GM21515 (cell line): ENCODE measurements at regions not wholly inside any gene's neighbourhood (a gene's known extent, or its start where the extent isn't known, plus 50 kb on each side); places are given as distances from the start of the nearest gene placed in this dataset.

Experiments
- ATAC-seq: cut with Tn5 transposase; IDR thresholded peaks from one replicate; pipeline ENCODE4 v1.9.1; 2021; ENCODE audit not compliant: unreplicated experiment

DNA sequence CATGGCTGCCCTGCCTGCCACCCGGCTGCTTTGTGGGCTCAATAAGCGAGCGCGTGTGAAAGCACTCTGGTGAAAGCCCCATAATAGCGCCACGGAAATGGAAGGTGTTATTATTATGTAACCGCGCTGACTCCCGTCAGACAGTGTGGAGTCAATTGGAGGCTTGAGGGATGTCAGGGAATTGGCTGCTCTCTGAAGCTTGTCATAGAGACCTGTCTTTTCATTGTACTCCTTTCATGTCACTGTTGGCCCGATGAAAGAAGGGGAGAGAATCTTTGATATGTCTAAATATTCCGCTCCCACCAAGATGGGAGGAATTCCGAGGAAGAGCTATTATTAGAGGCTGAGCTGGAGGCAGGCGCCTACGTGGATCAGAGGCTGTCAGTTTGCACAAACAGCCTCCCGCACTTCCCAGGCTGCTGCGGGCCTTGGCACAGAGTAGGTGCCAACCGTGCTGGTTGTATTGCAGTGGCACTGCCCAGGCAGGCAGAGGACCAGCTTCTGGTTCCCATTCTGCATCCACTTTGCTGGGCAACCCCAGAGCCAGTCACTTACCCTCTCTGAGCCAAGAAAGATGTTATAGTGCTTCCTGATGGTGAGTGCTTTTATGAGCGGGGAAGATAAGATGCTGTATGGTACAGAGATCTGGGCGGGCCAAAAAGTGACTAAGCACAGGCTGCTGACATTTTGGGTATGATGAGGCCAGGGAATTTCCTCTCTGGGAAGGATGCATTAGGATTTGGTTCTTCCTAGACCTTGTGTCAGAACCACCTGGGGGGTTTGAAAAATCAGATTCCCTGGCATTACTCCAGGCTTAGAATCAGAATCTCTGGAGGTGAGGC lies 151.4 kb downstream of the RPS24 start:
- ATAC-seq: no peak

GRCh38 chr10:78185693-78186055 lies 152.0 kb downstream of the RPS24 start:
- no peak for ATAC-seq

DNA sequence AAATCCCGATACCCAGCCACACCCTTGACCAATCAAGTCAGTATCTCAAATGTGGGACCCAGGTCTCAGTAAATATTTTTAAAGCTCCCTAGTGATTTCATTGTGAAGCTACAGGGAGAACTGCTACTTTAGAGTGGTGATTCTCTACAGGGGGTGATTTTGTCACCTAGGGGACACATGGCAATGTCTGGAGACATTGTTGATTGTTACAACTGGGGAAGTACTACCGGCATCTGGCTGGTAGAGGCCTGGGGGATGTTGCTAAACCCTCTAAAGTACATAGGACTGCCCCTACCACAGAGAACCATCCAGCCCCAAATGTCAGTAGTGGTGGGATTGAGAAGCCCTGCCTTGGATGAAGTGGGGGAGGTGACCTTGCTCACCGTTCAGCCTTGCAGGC lies 152.9 kb downstream of the RPS24 start:
- ATAC-seq: no peak

DNA sequence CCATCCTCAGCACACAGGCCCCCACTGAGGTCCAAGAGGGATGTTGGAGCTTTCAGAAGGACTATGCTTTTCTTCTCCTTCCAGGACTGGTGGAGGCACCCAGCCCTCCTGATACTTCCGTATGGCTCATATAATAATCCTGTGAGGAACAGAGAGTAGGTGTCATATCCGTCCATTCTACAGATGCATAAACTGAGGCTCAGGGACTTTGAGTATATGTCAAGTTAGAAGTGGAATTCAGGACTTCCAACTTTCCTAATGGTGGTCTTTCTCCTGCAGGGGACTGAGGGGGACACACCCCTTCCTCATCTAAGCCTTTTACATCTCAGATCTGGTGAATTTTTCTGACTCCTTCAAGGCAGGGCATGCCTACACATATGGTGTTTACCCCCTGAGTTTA lies 153.7 kb downstream of the RPS24 start:
- no peak for ATAC-seq

- no peak for ATAC-seq
Measured at GRCh38 chr10:78188446-78188845, 154.8 kb downstream of the RPS24 start.

- no peak for ATAC-seq
Measured at GRCh38 chr10:78190051-78190825, 156.6 kb downstream of the RPS24 start.

DNA sequence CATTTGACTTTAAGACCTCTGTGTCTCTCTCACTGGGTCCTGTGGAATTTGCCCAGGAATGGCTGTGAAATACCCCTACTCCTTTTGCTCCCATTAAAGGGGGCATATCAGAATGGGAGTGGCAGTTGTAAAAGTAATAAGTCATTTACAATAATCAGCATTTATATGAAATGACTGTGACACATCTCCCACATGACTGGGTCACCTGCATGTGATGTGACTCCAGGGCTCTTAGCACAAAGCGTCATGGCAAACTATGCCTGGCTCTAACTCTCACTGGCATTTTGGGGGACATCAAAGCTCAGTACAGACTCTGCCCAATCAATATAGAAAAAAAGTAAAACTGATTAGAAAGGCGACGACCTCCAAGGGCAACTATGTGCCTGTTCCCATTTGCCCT lies 157.6 kb downstream of the RPS24 start:
- no peak for ATAC-seq

GRCh38 chr10:78193189-78193588 lies 159.5 kb downstream of the RPS24 start:
- no peak for ATAC-seq

- ATAC-seq: no peak
Measured at GRCh38 chr10:78194050-78194449, 160.4 kb downstream of the RPS24 start.

- ATAC-seq: no peak
Measured at GRCh38 chr10:78194539-78195402, 161.1 kb downstream of the RPS24 start.

- no peak for ATAC-seq
Measured at GRCh38 chr10:78196396-78196795, 162.7 kb downstream of the RPS24 start.

- no peak for ATAC-seq
Measured at GRCh38 chr10:78196964-78197363, 163.3 kb downstream of the RPS24 start.

DNA sequence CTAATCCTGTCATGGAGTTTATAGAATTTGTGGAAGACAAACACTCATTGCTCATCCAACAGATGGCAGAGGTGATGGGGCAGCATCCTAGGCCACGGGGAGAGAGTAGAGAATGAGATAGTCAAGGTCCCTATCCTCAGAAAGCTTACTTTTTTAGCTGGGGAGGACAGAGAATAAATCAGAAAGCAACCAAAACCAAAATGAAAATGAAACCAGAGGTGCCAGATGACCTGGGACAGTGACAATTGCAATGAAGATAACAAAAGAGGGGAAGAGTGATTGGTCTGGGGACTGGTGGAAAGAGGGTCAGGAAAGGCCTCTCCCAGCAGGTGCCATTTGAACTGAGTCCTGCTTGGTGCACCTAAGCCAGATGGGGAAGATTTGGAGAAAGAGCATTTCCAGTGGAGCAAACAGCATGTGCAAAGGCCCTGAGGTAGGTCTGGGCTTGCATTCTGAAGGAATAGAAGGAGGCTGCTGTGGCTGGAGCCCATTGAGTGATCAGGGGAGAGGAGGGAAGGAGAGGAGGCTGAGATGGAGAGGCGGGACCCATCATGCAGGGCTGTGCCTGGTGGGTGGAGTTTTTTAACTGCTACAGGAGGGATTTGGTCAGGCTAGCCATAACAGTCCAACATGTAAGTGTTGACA lies 164.1 kb downstream of the RPS24 start:
- no peak for ATAC-seq

- ATAC-seq: no peak
Measured at GRCh38 chr10:78199005-78199725, 165.5 kb downstream of the RPS24 start.

- ATAC-seq: no peak
Measured at GRCh38 chr10:78199759-78200158, 166.1 kb downstream of the RPS24 start.

DNA sequence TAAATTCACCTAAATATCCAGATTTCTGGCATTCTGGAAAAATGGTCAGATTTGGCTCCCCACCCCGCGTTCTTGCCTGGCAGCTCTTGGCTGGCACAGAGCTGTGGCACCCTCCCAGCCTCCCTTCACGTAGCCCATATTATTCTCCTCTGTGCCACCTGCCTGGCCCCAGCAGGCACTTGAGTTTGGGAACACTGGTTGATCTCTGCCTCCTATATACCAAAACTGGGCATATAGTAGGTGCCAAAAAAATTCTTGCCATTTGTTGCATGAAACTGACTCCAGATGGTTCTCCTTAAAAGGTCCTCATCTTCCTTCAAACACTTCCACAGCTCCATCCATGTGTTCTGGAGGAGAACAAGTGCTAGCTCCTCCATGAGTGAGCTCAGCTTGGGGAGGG lies 167.0 kb downstream of the RPS24 start:
- no peak for ATAC-seq

GRCh38 chr10:78202386-78202785 lies 168.7 kb downstream of the RPS24 start:
- no peak for ATAC-seq

DNA sequence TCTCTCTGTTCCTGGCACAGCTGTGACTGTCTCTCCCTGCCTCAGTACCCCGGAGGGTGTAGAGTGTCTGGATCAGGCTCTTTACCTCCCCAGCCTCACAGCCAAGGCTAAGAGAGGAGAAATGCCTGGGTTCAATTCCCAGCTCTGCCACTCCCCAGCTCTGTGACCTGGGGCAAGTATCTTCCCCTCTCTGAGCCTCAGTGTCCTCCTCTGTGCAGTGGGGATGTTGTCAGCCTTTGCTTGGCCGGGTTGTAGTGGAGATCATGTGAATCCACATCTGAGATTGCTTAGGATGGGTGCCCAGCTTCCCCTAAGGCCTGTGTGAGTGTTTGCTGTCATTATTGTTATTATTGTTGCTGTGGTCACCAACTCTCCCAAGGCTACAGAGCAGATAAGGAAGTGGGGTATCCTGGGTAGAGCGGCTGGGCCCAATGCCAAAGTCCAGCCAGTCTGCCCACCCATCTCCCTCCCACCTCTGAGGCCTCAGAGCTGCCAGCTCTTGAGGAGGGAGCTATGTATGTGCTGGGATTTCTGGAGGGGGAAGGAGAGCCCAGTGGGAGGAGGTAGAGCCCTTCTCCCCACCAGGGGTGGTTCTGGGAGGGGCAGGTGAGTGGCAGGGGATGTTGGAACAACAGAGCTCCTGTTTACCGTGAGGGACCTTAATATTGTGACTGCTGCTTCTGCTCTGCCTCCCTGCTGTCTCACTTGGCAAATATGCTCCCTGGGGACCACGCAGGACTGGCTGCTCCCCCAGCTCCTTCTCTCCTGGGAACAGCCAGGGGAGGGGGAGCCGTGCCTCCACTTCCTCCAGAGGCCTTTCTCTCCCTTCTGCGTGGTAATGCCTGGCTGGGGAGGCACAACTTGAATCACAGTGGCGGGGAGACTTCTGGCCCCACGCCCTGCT lies 170.5 kb downstream of the RPS24 start:
- no peak for ATAC-seq

GRCh38 chr10:78205457-78206016 lies 171.9 kb downstream of the RPS24 start:
- ATAC-seq: no peak
